ENCODE measurements at regions not wholly inside any gene's neighbourhood (a gene's known extent, or its start where the extent isn't known, plus 50 kb on each side); places are given as distances from the start of the nearest gene placed in this dataset.

DNA sequence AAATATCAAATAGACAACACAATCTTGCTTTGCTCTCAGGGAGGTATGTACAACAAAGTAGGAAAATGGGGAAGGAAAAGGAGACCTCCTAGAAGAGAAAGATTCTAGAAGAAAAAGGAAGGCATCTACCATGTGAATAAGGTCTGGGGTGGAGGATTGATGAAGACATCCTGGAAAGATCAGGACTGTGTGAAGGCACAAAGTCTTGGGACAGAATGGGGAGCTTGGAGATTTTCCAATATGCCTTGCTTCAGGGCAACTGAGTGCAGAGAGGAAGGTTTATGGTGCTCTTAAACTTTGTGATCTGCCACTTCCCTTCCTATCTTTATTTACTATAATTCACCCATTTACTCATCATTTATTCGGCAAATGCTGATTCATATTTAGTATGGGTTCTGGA lies 352.0 kb downstream of the PLPP3 start:
- TF ChIP-seq EGR1 (IDR thresholded peaks at IDR 0.05) (no peak), ZBTB7A (IDR thresholded peaks at IDR 0.05; ENCODE audit: low read depth) (no peak), YY1 (IDR thresholded peaks at IDR 0.05; ENCODE audit: low read depth) (no peak), TEAD4 (IDR thresholded peaks at IDR 0.05) (no peak), FOXM1 (IDR thresholded peaks at IDR 0.05; ENCODE audit: borderline replicate concordance, low read depth) (no peak), RAD21 (IDR thresholded peaks at IDR 0.05; ENCODE audit: low read depth) (no peak), MAX (IDR thresholded peaks at IDR 0.05) (no peak), TCF12 (IDR thresholded peaks at IDR 0.05; ENCODE audit: low read depth) (no peak), CREB1 (IDR thresholded peaks at IDR 0.05; ENCODE audit: low read depth) (no peak), CEBPB (IDR thresholded peaks at IDR 0.05) (no peak), TAF1 (IDR thresholded peaks at IDR 0.05; ENCODE audit: low read depth) (no peak), EP300 (IDR thresholded peaks at IDR 0.05; ENCODE audit: borderline replicate concordance) (no peak), NFIC (IDR thresholded peaks at IDR 0.05) (no peak)
- TF ChIP-seq, protein P1, sequence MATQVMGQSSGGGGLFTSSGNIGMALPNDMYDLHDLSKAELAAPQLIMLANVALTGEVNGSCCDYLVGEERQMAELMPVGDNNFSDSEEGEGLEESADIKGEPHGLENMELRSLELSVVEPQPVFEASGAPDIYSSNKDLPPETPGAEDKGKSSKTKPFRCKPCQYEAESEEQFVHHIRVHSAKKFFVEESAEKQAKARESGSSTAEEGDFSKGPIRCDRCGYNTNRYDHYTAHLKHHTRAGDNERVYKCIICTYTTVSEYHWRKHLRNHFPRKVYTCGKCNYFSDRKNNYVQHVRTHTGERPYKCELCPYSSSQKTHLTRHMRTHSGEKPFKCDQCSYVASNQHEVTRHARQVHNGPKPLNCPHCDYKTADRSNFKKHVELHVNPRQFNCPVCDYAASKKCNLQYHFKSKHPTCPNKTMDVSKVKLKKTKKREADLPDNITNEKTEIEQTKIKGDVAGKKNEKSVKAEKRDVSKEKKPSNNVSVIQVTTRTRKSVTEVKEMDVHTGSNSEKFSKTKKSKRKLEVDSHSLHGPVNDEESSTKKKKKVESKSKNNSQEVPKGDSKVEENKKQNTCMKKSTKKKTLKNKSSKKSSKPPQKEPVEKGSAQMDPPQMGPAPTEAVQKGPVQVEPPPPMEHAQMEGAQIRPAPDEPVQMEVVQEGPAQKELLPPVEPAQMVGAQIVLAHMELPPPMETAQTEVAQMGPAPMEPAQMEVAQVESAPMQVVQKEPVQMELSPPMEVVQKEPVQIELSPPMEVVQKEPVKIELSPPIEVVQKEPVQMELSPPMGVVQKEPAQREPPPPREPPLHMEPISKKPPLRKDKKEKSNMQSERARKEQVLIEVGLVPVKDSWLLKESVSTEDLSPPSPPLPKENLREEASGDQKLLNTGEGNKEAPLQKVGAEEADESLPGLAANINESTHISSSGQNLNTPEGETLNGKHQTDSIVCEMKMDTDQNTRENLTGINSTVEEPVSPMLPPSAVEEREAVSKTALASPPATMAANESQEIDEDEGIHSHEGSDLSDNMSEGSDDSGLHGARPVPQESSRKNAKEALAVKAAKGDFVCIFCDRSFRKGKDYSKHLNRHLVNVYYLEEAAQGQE (IDR thresholded peaks at IDR 0.05; ENCODE audit: low read depth): no peak

GRCh38 chr1:56225964-56226815 lies 353.2 kb downstream of the PLPP3 start:
- no peak for TF ChIP-seq MAX (IDR thresholded peaks at IDR 0.05)
- TF ChIP-seq YY1 (IDR thresholded peaks at IDR 0.05; ENCODE audit: low read depth): no peak
- TF ChIP-seq RAD21 (IDR thresholded peaks at IDR 0.05; ENCODE audit: low read depth): no peak
- TF ChIP-seq, protein P1 (IDR thresholded peaks at IDR 0.05; ENCODE audit: low read depth): no peak
- no peak for TF ChIP-seq TEAD4 (IDR thresholded peaks at IDR 0.05)
- no peak for TF ChIP-seq NFIC (IDR thresholded peaks at IDR 0.05)
- no peak for TF ChIP-seq EGR1 (IDR thresholded peaks at IDR 0.05)
- no peak for TF ChIP-seq EP300 (IDR thresholded peaks at IDR 0.05; ENCODE audit: borderline replicate concordance)
- no peak for TF ChIP-seq ZBTB7A (IDR thresholded peaks at IDR 0.05; ENCODE audit: low read depth)
- no peak for TF ChIP-seq TCF12 (IDR thresholded peaks at IDR 0.05; ENCODE audit: low read depth)
- no peak for TF ChIP-seq FOXM1 (IDR thresholded peaks at IDR 0.05; ENCODE audit: borderline replicate concordance, low read depth)

DNA sequence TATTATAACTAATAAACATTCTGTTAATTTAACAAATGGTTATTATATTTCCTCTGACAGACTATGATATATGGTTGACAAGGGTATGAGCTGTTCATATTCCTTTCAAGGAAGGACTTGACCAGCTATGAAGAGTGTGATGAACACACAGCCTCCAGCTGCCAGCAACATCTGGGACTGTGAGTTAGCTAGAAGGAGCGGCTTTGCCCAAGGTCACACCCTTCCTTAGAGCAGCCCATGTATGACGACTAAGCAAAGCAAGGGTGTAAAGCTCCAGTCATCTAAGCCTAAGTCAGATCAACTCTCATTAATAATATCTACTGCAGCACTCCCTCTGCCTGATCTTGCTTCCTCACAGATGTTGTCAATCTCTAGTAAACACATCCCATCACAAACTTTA lies 355.4 kb downstream of the PLPP3 start:
- TF ChIP-seq CREB1 (IDR thresholded peaks at IDR 0.05; ENCODE audit: low read depth): no peak
- TF ChIP-seq TAF1 (IDR thresholded peaks at IDR 0.05; ENCODE audit: low read depth): no peak
- TF ChIP-seq, protein P1 (IDR thresholded peaks at IDR 0.05; ENCODE audit: low read depth): no peak
- no peak for TF ChIP-seq ZBTB7A (IDR thresholded peaks at IDR 0.05; ENCODE audit: low read depth)
- no peak for TF ChIP-seq TEAD4 (IDR thresholded peaks at IDR 0.05)
- no peak for TF ChIP-seq MAX (IDR thresholded peaks at IDR 0.05)
- TF ChIP-seq CEBPB (IDR thresholded peaks at IDR 0.05): no peak
- TF ChIP-seq NFIC (IDR thresholded peaks at IDR 0.05): no peak
- no peak for TF ChIP-seq EGR1 (IDR thresholded peaks at IDR 0.05)
- TF ChIP-seq RAD21 (IDR thresholded peaks at IDR 0.05; ENCODE audit: low read depth): no peak
- TF ChIP-seq USF1 (IDR thresholded peaks at IDR 0.05): no peak
- TF ChIP-seq FOXM1 (IDR thresholded peaks at IDR 0.05; ENCODE audit: borderline replicate concordance, low read depth): no peak
- no peak for TF ChIP-seq EP300 (IDR thresholded peaks at IDR 0.05; ENCODE audit: borderline replicate concordance)
- TF ChIP-seq TCF12 (IDR thresholded peaks at IDR 0.05; ENCODE audit: low read depth): no peak
- no peak for TF ChIP-seq YY1 (IDR thresholded peaks at IDR 0.05; ENCODE audit: low read depth)

DNA sequence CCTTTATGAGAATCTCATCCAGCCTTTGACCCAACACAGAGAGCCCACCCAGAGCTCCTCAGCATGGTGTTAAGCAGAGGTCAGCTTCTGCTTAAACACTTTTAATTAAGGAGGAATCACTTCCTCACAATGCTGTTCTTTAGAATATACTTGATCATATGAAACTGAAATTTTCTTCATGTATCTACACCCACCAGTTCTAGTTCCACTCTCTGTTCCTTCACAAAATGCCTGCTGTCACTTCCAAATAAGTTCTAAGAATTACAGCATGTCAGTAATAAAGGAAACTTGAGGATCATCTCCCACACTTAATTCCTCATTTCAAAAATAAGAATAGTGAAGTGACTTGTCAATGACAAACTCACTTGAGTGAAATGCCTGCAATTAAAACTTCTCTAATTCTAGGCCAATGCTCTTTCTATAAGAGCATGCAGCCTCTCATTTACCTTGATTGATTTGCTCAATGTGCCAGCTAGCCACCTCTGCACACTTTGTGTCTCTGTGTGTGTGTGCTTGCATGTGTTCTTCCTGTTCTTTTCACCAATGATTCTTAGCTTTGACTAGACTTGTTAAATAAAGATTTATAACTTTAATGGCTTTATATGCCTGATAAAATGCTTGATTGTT lies 356.3 kb downstream of the PLPP3 start:
- TF ChIP-seq USF1 (IDR thresholded peaks at IDR 0.05): no peak
- TF ChIP-seq TAF1 (IDR thresholded peaks at IDR 0.05; ENCODE audit: low read depth): no peak
